ENCODE measurements at regions not wholly inside any gene's neighbourhood (a gene's known extent, or its start where the extent isn't known, plus 50 kb on each side); places are given as distances from the start of the nearest gene placed in this dataset.

DNA sequence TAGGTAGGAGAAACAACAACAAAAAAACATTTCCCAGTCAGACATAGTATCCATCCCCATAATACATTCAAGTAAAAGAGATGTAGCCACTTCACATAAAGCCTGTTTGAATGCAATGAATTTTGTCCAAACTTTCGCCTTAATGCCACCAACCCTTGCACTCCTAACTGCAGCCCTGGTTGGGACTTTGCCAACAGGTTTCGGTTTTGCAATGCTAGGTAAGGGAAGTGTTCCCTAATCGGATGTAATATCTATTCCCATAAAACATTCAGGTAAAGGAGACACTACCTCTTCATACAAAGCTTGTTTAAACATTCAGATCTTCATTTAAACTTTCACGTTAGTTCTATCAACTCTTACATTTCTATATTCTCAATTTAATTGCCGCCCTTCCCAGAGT is 336.1 kb downstream of the DRD1 start:
- no peak for TF ChIP-seq SNAI2 (CRISPR knock-in tag; IDR thresholded peaks at IDR 0.05)
- no peak for TF ChIP-seq ZNF8 (CRISPR knock-in tag; IDR thresholded peaks at IDR 0.05)
- TF ChIP-seq ZNF565 (CRISPR knock-in tag; conservative IDR thresholded peaks at IDR 0.05; ENCODE audit: low read depth): no peak
- no peak for TF ChIP-seq PPARA (CRISPR knock-in tag; IDR thresholded peaks at IDR 0.05; ENCODE audit: borderline replicate concordance)
- TF ChIP-seq, protein P1, sequence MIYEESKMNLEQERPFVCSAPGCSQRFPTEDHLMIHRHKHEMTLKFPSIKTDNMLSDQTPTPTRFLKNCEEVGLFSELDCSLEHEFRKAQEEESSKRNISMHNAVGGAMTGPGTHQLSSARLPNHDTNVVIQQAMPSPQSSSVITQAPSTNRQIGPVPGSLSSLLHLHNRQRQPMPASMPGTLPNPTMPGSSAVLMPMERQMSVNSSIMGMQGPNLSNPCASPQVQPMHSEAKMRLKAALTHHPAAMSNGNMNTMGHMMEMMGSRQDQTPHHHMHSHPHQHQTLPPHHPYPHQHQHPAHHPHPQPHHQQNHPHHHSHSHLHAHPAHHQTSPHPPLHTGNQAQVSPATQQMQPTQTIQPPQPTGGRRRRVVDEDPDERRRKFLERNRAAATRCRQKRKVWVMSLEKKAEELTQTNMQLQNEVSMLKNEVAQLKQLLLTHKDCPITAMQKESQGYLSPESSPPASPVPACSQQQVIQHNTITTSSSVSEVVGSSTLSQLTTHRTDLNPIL (CRISPR knock-in tag; IDR thresholded peaks at IDR 0.05; ENCODE audit: low read depth): no peak
- TF ChIP-seq, protein P2, sequence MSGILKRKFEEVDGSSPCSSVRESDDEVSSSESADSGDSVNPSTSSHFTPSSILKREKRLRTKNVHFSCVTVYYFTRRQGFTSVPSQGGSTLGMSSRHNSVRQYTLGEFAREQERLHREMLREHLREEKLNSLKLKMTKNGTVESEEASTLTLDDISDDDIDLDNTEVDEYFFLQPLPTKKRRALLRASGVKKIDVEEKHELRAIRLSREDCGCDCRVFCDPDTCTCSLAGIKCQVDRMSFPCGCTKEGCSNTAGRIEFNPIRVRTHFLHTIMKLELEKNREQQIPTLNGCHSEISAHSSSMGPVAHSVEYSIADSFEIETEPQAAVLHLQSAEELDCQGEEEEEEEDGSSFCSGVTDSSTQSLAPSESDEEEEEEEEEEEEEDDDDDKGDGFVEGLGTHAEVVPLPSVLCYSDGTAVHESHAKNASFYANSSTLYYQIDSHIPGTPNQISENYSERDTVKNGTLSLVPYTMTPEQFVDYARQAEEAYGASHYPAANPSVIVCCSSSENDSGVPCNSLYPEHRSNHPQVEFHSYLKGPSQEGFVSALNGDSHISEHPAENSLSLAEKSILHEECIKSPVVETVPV (CRISPR knock-in tag; IDR thresholded peaks at IDR 0.05): no peak
- TF ChIP-seq, protein P3, sequence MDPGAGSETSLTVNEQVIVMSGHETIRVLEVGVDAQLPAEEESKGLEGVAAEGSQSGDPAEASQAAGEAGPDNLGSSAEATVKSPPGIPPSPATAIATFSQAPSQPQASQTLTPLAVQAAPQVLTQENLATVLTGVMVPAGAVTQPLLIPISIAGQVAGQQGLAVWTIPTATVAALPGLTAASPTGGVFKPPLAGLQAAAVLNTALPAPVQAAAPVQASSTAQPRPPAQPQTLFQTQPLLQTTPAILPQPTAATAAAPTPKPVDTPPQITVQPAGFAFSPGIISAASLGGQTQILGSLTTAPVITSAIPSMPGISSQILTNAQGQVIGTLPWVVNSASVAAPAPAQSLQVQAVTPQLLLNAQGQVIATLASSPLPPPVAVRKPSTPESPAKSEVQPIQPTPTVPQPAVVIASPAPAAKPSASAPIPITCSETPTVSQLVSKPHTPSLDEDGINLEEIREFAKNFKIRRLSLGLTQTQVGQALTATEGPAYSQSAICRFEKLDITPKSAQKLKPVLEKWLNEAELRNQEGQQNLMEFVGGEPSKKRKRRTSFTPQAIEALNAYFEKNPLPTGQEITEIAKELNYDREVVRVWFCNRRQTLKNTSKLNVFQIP (CRISPR knock-in tag; IDR thresholded peaks at IDR 0.05; ENCODE audit: borderline replicate concordance, low read depth): no peak
- no peak for TF ChIP-seq RARB (CRISPR knock-in tag; IDR thresholded peaks at IDR 0.05)
- no peak for TF ChIP-seq OSR1 (CRISPR knock-in tag; IDR thresholded peaks at IDR 0.05)
- no peak for TF ChIP-seq TCF4 (CRISPR knock-in tag; IDR thresholded peaks at IDR 0.05; ENCODE audit: borderline replicate concordance)
- no peak for TF ChIP-seq ESRRG (CRISPR knock-in tag; IDR thresholded peaks at IDR 0.05)
- no peak for TF ChIP-seq ZFP3 (CRISPR knock-in tag; IDR thresholded peaks at IDR 0.05)
- TF ChIP-seq CSDC2 (CRISPR knock-in tag; IDR thresholded peaks at IDR 0.05): no peak
- TF ChIP-seq, protein P4, sequence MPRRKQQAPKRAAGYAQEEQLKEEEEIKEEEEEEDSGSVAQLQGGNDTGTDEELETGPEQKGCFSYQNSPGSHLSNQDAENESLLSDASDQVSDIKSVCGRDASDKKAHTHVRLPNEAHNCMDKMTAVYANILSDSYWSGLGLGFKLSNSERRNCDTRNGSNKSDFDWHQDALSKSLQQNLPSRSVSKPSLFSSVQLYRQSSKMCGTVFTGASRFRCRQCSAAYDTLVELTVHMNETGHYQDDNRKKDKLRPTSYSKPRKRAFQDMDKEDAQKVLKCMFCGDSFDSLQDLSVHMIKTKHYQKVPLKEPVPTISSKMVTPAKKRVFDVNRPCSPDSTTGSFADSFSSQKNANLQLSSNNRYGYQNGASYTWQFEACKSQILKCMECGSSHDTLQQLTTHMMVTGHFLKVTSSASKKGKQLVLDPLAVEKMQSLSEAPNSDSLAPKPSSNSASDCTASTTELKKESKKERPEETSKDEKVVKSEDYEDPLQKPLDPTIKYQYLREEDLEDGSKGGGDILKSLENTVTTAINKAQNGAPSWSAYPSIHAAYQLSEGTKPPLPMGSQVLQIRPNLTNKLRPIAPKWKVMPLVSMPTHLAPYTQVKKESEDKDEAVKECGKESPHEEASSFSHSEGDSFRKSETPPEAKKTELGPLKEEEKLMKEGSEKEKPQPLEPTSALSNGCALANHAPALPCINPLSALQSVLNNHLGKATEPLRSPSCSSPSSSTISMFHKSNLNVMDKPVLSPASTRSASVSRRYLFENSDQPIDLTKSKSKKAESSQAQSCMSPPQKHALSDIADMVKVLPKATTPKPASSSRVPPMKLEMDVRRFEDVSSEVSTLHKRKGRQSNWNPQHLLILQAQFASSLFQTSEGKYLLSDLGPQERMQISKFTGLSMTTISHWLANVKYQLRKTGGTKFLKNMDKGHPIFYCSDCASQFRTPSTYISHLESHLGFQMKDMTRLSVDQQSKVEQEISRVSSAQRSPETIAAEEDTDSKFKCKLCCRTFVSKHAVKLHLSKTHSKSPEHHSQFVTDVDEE (CRISPR knock-in tag; IDR thresholded peaks at IDR 0.05): no peak
- no peak for ATAC-seq

DNA sequence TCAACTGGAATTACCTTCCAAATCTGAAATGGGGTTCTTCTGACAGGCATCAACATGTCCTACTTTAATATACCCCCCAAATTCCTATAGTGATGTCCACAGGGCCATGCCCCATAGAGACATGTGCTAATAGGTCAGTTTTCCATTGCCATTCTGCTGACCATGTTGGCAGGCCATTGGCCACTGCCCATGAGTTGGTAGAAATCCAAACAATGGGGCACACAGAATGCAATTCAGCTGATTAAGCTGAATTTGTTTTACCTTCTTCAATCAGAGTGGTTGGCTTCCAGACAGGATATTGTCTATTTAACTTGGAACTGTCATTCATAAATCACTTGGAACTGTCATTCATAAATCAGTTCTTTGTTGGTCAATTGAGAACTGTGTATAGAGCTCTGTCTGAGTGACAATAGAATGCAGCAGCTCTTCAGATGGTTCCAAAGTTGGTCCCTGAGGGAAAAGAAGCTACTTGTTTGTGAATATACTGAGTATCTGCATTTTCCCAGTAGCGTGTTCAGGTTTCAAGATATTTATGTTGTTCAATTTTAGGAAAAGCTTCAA is 336.9 kb downstream of the DRD1 start:
- ATAC-seq: no peak
- TF ChIP-seq TCF4 (CRISPR knock-in tag; IDR thresholded peaks at IDR 0.05; ENCODE audit: borderline replicate concordance): no peak
- TF ChIP-seq, protein P2 (CRISPR knock-in tag; IDR thresholded peaks at IDR 0.05): no peak
- TF ChIP-seq ISL1 (CRISPR knock-in tag; IDR thresholded peaks at IDR 0.05): no peak
- TF ChIP-seq ESRRG (CRISPR knock-in tag; IDR thresholded peaks at IDR 0.05): no peak
- TF ChIP-seq, protein P1 (CRISPR knock-in tag; IDR thresholded peaks at IDR 0.05; ENCODE audit: low read depth): no peak
- no peak for TF ChIP-seq RARB (CRISPR knock-in tag; IDR thresholded peaks at IDR 0.05)
- TF ChIP-seq ZNF70 (CRISPR knock-in tag; IDR thresholded peaks at IDR 0.05): no peak
- no peak for TF ChIP-seq ZNF565 (CRISPR knock-in tag; conservative IDR thresholded peaks at IDR 0.05; ENCODE audit: low read depth)
- TF ChIP-seq BACH2 (CRISPR knock-in tag; IDR thresholded peaks at IDR 0.05; ENCODE audit: borderline replicate concordance): no peak
- no peak for TF ChIP-seq ZNF8 (CRISPR knock-in tag; IDR thresholded peaks at IDR 0.05)
- TF ChIP-seq ZFP3 (CRISPR knock-in tag; IDR thresholded peaks at IDR 0.05): no peak
- TF ChIP-seq, protein P5, sequence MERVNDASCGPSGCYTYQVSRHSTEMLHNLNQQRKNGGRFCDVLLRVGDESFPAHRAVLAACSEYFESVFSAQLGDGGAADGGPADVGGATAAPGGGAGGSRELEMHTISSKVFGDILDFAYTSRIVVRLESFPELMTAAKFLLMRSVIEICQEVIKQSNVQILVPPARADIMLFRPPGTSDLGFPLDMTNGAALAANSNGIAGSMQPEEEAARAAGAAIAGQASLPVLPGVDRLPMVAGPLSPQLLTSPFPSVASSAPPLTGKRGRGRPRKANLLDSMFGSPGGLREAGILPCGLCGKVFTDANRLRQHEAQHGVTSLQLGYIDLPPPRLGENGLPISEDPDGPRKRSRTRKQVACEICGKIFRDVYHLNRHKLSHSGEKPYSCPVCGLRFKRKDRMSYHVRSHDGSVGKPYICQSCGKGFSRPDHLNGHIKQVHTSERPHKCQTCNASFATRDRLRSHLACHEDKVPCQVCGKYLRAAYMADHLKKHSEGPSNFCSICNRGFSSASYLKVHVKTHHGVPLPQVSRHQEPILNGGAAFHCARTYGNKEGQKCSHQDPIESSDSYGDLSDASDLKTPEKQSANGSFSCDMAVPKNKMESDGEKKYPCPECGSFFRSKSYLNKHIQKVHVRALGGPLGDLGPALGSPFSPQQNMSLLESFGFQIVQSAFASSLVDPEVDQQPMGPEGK (CRISPR knock-in tag; IDR thresholded peaks at IDR 0.05; ENCODE audit: borderline replicate concordance): no peak
- TF ChIP-seq TOX (CRISPR knock-in tag; IDR thresholded peaks at IDR 0.05; ENCODE audit: borderline replicate concordance): no peak
